GM23338 (cell line): ENCODE measurements at regions not wholly inside any gene's neighbourhood (a gene's known extent, or its start where the extent isn't known, plus 50 kb on each side); places are given as distances from the start of the nearest gene placed in this dataset.

Experiments used
- ATAC-seq: fragments of 200-7000 bp; cut with Tn5 transposase; 3 replicates; pipeline ENCODE4 v1.9.1; 2020
- DNase-seq: peaks from one replicate; pipeline ENCODE4 v3.0.0-alpha.2; 2015; ENCODE audit warnings: low spot score
- H2AFZ ChIP-seq: fragments of 200-600 bp; sonication (generic); 2 replicates; pipeline ENCODE4 v1.8.0; 2016; ENCODE audit warnings: antibody characterized with exemption, mild to moderate bottlenecking, moderate library complexity
- H3F3A ChIP-seq: fragments of 200-600 bp; sonication (generic); replicated peaks from 2 replicates; pipeline ENCODE4 v1.8.0; 2017; ENCODE audit warnings: antibody characterized with exemption, mixed run types, low read depth
- H3K27ac ChIP-seq: fragments of 200-600 bp; sonication (generic); 2 replicates; pipeline ENCODE4 v1.6.1; 2016; ENCODE audit warnings: low read depth
- H3K27me3 ChIP-seq: fragments of 200-600 bp; sonication (generic); 2 replicates; pipeline ENCODE4 v1.8.0; 2016; ENCODE audit warnings: mild to moderate bottlenecking, mixed run types, moderate library complexity; ENCODE audit not compliant: insufficient read depth
- H3K36me3 ChIP-seq: fragments of 200-600 bp; sonication (generic); 2 replicates; pipeline ENCODE4 v1.8.0; 2016; ENCODE audit warnings: mild to moderate bottlenecking; ENCODE audit not compliant: insufficient read depth
- H3K4me1 ChIP-seq: fragments of 200-600 bp; sonication (generic); 2 replicates; pipeline ENCODE4 v1.8.0; 2016; ENCODE audit warnings: mild to moderate bottlenecking, moderate library complexity; ENCODE audit not compliant: insufficient read depth
- H3K4me2 ChIP-seq: fragments of 200-600 bp; sonication (generic); 2 replicates; pipeline ENCODE4 v1.7.1; 2017; ENCODE audit warnings: mixed run types
- H3K4me3 ChIP-seq: fragments of 200-600 bp; sonication (generic); 2 replicates; pipeline ENCODE4 v1.6.1; 2016; ENCODE audit warnings: mixed run types
- H3K79me2 ChIP-seq: fragments of 200-600 bp; sonication (generic); replicated peaks from 2 replicates; pipeline ENCODE4 v1.8.0; 2017; ENCODE audit warnings: mild to moderate bottlenecking; ENCODE audit not compliant: insufficient read depth
- H3K9me2 ChIP-seq: fragments of 200-600 bp; sonication (generic); 2 replicates; pipeline ENCODE4 v1.8.0; 2017; ENCODE audit not compliant: insufficient read depth
- H4K20me1 ChIP-seq: fragments of 200-600 bp; sonication (generic); replicated peaks from 2 replicates; pipeline ENCODE4 v1.8.0; 2017; ENCODE audit warnings: mild to moderate bottlenecking; ENCODE audit not compliant: insufficient read depth
- H3K27ac Mint-ChIP-seq: 2 replicates; pipeline ENCODE4 v1.8.0; 2020; ENCODE audit warnings: inconsistent platforms, mild to moderate bottlenecking, moderate library complexity, mixed read lengths
- H3K27me3 Mint-ChIP-seq: 3 replicates; pipeline ENCODE4 v1.8.0; 2022; ENCODE audit warnings: low read depth, mild to moderate bottlenecking, moderate library complexity, mixed read lengths, inconsistent platforms; ENCODE audit not compliant: insufficient read depth, poor library complexity
- H3K36me3 Mint-ChIP-seq: 3 replicates; pipeline ENCODE4 v1.8.0; 2021; ENCODE audit warnings: low read depth, mild to moderate bottlenecking, inconsistent platforms, moderate library complexity, mixed read lengths
- H3K4me1 Mint-ChIP-seq: 3 replicates; pipeline ENCODE4 v1.8.0; 2020; ENCODE audit warnings: mild to moderate bottlenecking, inconsistent platforms, mixed read lengths
- H3K4me3 Mint-ChIP-seq: 3 replicates; pipeline ENCODE4 v1.8.0; 2021; ENCODE audit warnings: moderate library complexity, mild to moderate bottlenecking, inconsistent platforms, mixed read lengths
- H3K9me3 Mint-ChIP-seq: 3 replicates; pipeline ENCODE4 v1.8.0; 2020; ENCODE audit warnings: moderate library complexity, mild to moderate bottlenecking, inconsistent platforms, mixed read lengths
- CREB1 ChIP-seq: fragments of 250-450 bp; sonication (Bioruptor Pico); IDR thresholded peaks from 2 replicates; pipeline ENCODE4 v1.5.0; 2020; ENCODE audit warnings: low read depth, mild to moderate bottlenecking, moderate library complexity
- CTCF ChIP-seq, 2 experiments: fragments of 200-600 bp in 1 of 2; sonication (generic) in 1 of 2; conservative IDR thresholded peaks; 2 replicates each; pipeline versions ENCODE4 v1.5.1 to v1.6.1; 2016 to 2017; ENCODE audit warnings: antibody characterized with exemption in 2 of 2, low read depth in 2 of 2, mild to moderate bottlenecking in 2 of 2, moderate library complexity in 1 of 2
- ETS1 ChIP-seq: IDR thresholded peaks from 2 replicates; pipeline ENCODE4 v1.6.1; 2016; ENCODE audit warnings: antibody characterized with exemption
- EZH2 ChIP-seq: fragments of 200-600 bp; sonication (generic); IDR thresholded peaks from one replicate; pipeline ENCODE4 v1.8.0; 2017; ENCODE audit warnings: antibody characterized with exemption, mild to moderate bottlenecking, low read depth; ENCODE audit not compliant: unreplicated experiment
- EZH2phosphoT487 ChIP-seq: fragments of 200-600 bp; sonication (generic); IDR thresholded peaks from one replicate; pipeline ENCODE4 v1.8.1; 2018; ENCODE audit warnings: antibody characterized with exemption; ENCODE audit not compliant: unreplicated experiment
- JUNB ChIP-seq: IDR thresholded peaks from one replicate; pipeline ENCODE4 v1.6.1; 2016; ENCODE audit warnings: antibody characterized with exemption; ENCODE audit not compliant: unreplicated experiment
- NANOG ChIP-seq: IDR thresholded peaks from 2 replicates; pipeline ENCODE4 v1.6.1; 2016; ENCODE audit warnings: antibody characterized with exemption, borderline replicate concordance
- POLR2AphosphoS5 ChIP-seq: IDR thresholded peaks from 2 replicates; pipeline ENCODE4 v1.6.1; 2016; ENCODE audit warnings: antibody characterized with exemption, low read depth
- REST ChIP-seq: IDR thresholded peaks from one replicate; pipeline ENCODE4 v1.6.1; 2018; ENCODE audit warnings: antibody characterized with exemption; ENCODE audit not compliant: unreplicated experiment
- STAT1 ChIP-seq: IDR thresholded peaks from one replicate; pipeline ENCODE4 v1.6.1; 2016; ENCODE audit warnings: antibody characterized with exemption; ENCODE audit not compliant: unreplicated experiment
- ZNF114 ChIP-seq: fragments of 250-450 bp; sonication (Bioruptor Pico); IDR thresholded peaks from 2 replicates; pipeline ENCODE4 v1.5.0; 2020; ENCODE audit warnings: mild to moderate bottlenecking, moderate library complexity
- ZNF331 ChIP-seq: fragments of 250-450 bp; sonication (Bioruptor Pico); IDR thresholded peaks from 2 replicates; pipeline ENCODE4 v1.5.0; 2020; ENCODE audit warnings: low read depth, mild to moderate bottlenecking, moderate library complexity
- ZNF462 ChIP-seq: fragments of 250-450 bp; sonication (Bioruptor Pico); IDR thresholded peaks from 2 replicates; pipeline ENCODE4 v1.5.0; 2020; ENCODE audit warnings: mild to moderate bottlenecking, moderate library complexity

- H3K36me3 Mint-ChIP-seq: peaks cover 14% of the 10 kb centered on the region
- Histone ChIP-seq H4K20me1 (no peaks in the 10 kb centered on the region), H3K4me1 (no peaks in the 10 kb centered on the region), H3K27me3 (no peaks in the 10 kb centered on the region), H3K4me3 (no peak overlapping the region), H3K36me3 (no peaks in the 10 kb centered on the region; the same call in 1 of the 2 replicates), H3F3A (no peaks in the 10 kb centered on the region), H3K4me2 (no peak overlapping the region), H2AFZ (no peak overlapping the region), H3K9me2 (no peaks in the 10 kb centered on the region), H3K27ac (no peak overlapping the region), H3K79me2 (no peaks in the 10 kb centered on the region)
- DNase-seq: no peak
- TF ChIP-seq CREB1 (CRISPR knock-in tag) (no peak), ETS1 (no peak), ZNF462 (CRISPR knock-in tag) (no peak), NANOG (no peak), POLR2AphosphoS5 (no peak), ZNF331 (no peak), EZH2phosphoT487 (no peak), REST (no peak), ZNF114 (CRISPR knock-in tag) (no peak), JUNB (no peak), STAT1 (no peak), CTCF (conservative IDR thresholded peaks at IDR 0.05; ENCODE audit: low read depth in 2 of 2) (no peak), EZH2 (no peak)
- H3K4me3 Mint-ChIP-seq: no peak overlapping the region
- ATAC-seq: no peak
- H3K9me3 Mint-ChIP-seq: peaks cover 80% of the 10 kb centered on the region
- H3K4me1 Mint-ChIP-seq: no peaks in the 10 kb centered on the region
- H3K27me3 Mint-ChIP-seq: no peaks in the 10 kb centered on the region
- H3K27ac Mint-ChIP-seq: no peak overlapping the region
Observed at GRCh38 chr3:5644773-5645670, 457.5 kb downstream of the EDEM1 start.
